GM21619 (cell line): ENCODE measurements at regions not wholly inside any gene's neighbourhood (a gene's known extent, or its start where the extent isn't known, plus 50 kb on each side); places are given as distances from the start of the nearest gene placed in this dataset.

Experiments
- ATAC-seq: cut with Tn5 transposase; IDR thresholded peaks from one replicate; pipeline ENCODE4 v1.9.1; 2021; ENCODE audit not compliant: unreplicated experiment

DNA sequence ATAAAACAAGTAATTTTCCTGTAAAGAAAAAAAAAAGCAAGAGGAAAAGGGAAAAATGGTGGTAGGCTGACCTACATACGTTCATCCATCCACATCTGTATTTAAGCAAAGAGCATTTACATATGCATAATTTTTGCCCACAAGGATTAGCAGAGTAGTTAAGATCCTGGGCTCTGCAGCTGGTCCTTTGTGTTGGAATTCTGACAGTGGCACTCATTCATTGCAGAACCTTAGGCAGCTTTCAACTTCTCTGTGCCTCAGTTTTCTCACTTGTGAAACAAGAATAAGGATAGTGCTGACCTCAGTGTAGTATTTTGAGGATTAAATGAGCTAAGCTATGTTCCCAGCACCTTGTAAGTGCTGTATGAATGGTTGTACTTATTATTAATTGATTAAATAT, 211.3 kb downstream of the ARL4C start:
- no peak for ATAC-seq

- ATAC-seq = no peak
These were observed 217.2 kb downstream of the ARL4C start for GRCh38 chr2:234279637-234280036.

DNA sequence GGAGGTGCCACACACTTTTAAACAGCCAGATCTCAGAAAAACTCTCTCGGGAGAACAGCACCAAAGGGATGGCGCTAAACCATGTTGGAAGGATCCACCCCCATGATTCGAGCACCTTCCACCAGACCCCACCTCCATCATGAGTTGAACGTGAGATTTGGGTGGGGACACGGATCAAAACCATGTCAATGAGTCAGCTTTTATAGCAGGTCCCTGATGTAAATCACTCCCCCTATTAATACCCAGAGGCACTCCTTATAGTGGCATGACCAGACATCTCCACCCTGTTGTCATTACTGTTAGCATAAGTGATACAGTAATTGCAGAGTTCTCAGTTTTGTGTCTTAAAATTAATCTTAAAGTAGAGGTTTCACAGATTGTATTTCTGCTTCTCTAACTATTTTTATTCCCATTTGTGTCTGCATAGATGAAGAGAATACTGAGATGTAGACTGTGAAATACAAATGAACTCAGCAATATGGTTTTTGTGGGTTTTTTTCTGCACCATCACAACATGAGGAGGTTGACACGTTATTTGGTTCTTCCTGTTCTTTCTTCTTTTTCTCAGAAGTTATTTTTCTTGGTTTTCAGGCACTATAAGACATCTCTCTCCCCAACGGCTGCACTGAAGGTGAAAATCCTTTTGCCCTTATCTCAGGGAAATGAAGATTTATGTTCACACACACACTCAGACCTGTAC, 218.2 kb downstream of the ARL4C start:
- ATAC-seq = no peak

DNA sequence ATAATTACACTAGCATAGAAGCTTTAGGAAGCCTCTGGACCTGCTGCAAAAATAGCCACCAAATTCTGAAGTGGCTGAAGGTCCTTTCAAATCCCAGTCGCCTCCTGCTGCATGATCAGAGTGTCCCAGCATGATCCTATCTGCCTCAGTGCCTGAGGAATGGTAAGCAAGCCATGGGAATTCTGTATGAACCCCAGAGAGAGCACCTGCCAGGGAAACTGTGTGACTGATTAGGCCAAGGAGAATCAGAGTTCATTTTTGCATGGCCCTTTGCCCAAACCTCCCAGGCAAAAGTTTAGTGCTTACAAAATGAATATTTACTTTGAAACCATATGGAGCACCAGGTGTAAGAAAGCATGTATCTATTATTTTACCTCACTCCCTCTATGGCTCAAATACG, 221.4 kb downstream of the ARL4C start:
- no peak for ATAC-seq

DNA sequence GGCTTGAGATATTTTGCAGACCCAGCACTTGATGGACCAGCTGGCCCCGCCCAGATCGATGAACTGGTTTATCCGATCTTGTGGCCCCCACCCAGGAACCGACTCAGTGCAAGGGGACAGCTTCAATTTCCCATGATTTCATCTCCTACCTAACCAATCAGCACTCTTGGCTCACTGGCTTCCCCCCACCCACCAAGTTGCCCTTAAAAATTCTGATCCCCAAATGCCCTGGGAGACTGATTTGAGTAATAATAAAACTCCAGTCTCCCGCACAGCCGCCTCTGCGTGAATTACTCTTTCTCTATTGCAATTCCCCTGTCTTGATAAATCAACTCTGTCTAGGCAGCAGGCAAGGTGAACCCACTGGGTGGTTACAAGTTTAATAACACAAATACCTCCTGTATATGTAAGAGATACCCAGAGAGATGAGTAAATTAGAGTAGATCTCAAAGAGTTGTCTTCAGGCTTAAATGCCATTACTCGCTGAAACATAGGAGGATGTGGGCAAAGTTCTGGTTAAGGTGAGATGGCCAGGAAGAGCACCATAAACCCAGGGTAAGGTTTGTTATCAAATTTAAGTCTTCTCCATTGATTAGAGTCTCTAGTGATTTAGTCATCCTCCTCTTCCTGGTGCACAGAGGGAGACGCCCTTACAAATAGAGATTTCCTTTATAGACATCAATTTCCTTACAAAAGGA, 222.8 kb downstream of the ARL4C start:
- no peak for ATAC-seq

DNA sequence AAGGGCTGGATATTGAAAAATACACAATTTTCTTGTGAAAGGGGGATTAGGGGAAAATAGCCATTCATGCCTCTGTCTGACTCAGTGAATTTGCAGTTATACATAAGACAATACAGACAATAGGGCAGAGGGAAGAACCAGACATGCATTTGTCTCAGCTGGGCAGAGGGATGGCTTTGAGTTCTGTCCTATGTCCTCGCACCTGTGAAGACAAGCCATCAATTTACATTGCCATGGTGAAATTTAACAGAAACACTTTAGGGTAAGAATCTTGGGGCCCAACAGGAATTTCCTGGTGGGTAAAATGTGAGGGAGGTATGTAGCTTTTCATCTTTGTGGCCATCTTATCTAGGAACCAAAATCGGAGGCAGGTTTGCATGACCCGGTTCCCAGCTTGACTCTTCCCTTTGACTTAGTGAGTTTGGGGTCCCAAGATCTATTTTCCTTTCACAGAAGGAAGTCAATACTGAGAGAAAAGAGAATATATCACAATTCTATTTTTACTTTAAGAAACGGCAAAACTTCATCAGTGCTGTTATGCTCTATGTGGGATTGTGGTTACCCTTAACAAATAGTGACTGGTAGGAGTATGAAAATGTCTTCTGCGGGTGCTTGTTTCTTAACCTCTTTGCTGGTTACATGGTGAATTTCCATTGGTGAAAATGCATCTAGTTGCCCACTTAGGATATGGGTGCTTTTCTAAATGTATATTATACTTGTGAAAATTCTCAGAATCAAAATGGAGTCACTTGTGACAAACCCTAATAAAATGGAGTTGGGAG, 221.8 kb downstream of the SPP2 start:
- no peak for ATAC-seq

DNA sequence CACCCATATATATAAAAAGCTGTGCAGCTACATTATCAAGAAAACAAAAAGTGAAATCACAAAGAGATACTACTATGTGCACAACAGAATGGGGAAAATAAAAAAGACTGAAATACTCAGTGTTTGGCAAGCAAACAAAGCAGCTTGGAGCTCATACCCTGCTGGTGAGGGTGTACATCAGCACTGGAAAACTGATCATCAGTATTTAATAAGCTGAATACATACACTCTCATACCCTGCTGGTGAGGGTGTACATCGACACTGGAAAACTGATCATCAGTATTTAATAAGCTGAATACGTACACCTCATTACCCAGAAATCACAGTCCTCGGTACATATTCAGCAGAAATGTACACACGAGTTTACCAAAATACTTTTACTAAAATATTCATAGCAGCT, 220.8 kb downstream of the SPP2 start:
- no peak for ATAC-seq

DNA sequence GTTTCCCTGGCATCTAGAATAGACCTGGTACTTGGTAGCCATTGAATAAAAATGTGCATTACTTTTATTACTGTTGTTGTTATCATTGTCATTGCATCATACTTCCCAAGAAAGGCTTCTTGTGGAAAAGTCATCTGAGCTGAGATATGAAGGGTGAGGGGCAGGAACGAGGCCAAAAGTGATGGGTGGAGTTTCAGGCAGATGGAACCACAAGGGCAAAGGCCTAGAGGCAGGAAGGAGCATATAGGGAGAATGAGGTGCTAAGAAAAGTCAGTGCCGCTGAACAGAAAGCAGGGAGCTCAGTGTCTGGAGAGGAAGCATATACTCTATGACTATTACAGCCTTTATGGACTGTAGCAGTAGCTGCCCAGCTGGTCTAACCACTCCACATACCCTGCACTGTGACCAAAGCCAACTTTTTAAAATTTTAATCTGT, 219.3 kb downstream of the SPP2 start:
- ATAC-seq = no peak

- no peak for ATAC-seq
These were observed 217.0 kb downstream of the SPP2 start for GRCh38 chr2:234267534-234267933.

GRCh38 chr2:234266952-234267351, 216.4 kb downstream of the SPP2 start:
- ATAC-seq = no peak

GRCh38 chr2:234265206-234265605, 214.7 kb downstream of the SPP2 start:
- no peak for ATAC-seq

GRCh38 chr2:234261736-234262135, 211.2 kb downstream of the SPP2 start:
- ATAC-seq = no peak

- no peak for ATAC-seq
These were observed 208.9 kb downstream of the SPP2 start for GRCh38 chr2:234259440-234259839.

GRCh38 chr2:234258562-234259141, 208.2 kb downstream of the SPP2 start:
- no peak for ATAC-seq

- no peak for ATAC-seq
These were observed 207.5 kb downstream of the SPP2 start for GRCh38 chr2:234257859-234258561.

DNA sequence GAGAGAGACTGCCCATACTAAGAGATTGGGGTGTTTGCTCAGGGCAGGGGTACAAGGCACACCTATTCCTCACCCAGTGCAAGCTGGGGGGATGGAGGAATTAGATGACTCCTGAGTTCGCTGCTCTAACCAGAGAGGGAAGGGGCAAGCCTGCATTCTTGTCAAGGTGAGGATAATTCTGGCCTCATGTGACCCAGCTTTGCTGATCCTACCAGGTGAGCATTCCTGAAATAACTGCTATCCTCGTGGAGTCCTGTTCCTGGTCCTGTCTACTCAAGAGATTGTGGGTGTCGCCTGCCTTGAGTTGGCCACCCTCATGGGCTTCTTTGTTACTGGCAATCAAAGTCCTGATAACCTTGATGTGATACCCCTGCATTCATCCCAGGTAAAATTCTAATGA, 206.0 kb downstream of the SPP2 start:
- ATAC-seq = no peak

DNA sequence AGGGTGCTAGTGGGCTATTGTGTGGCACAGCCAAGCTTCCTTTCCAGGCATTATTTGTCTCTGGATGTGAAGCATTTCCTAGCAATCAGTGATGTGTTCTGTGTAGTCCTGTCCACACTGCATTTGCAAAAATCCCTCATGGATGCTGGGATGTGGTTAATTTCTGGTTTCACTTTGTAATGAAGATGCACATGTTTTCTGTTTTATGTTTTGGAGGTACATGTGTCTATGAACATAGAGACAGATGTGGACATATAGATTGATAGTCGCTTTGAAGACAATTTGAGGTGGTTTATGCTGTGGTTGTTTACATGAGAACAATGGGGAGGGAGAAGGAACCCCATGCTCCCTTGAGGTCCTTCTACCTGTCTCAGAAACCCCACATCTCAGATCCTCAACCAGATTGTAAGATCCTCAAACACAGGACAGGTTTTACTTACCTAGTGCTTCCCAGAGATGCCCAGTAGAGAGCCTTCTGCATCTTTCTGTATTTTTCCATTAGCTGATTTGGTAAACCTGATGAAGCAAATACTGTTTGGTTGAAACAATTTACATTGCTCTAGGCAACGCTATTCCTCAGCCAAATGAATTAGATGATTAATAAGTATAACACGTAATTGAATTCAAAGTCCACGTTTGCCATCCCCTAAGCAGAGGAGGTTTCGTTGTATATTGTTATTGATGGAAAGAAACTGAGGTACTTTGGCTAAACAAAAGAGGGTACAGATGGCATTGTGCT, 204.4 kb downstream of the SPP2 start:
- ATAC-seq = no peak

- ATAC-seq = no peak
These were observed 202.3 kb downstream of the SPP2 start for GRCh38 chr2:234252772-234253171.

- ATAC-seq = no peak
These were observed 201.1 kb downstream of the SPP2 start for GRCh38 chr2:234251326-234252271.
